IMR-90 (cell line): ENCODE measurements at regions not wholly inside any gene's neighbourhood (a gene's known extent, or its start where the extent isn't known, plus 50 kb on each side); places are given as distances from the start of the nearest gene placed in this dataset.

Experiments used
- ATAC-seq: fragments of 200-7000 bp; cut with Tn5 transposase; 2 replicates; pipeline ENCODE4 v1.9.1; 2020; ENCODE audit warnings: low read depth, mild to moderate bottlenecking, moderate library complexity
- BruUV-seq: library from RNA; stranded (reverse); fragments of 400-500 nt; replicated peaks from 2 replicates; lab custom pipeline; 2021; lab: Mats Ljungman, UMichigan
- CTCF ChIA-PET: fragments of 300-600 bp; formaldehyde crosslinking; extraction: SDS; loops from one replicate; lab custom pipeline; 2021; ENCODE audit warnings: antibody characterized with exemption; lab: Yijun Ruan, JAX
- POLR2A ChIA-PET: fragments of 300-600 bp; sonication (Branson Sonifier 250); formaldehyde crosslinking; loops from one replicate; lab custom pipeline; 2022; ENCODE audit warnings: antibody characterized with exemption; ENCODE audit not compliant: unreplicated experiment; lab: Charles Lee
- DNase-seq: peaks from one replicate; pipeline ENCODE4 v3.0.0; 2013
- H2AFZ ChIP-seq: replicated peaks from 2 replicates; pipeline ENCODE3; 2013; ENCODE audit warnings: low read length, mild to moderate bottlenecking; ENCODE audit not compliant: poor library complexity
- H2AK5ac ChIP-seq: 2 replicates; pipeline ENCODE4 v1.6.1; 2013; ENCODE audit warnings: low read depth, low read length, inconsistent platforms
- H2AK9ac ChIP-seq: replicated peaks from 2 replicates; pipeline ENCODE3; 2013; ENCODE audit warnings: mild to moderate bottlenecking, low read depth, low read length, moderate library complexity; ENCODE audit not compliant: poor library complexity
- H2BK120ac ChIP-seq: 2 replicates; pipeline ENCODE4 v1.6.1; 2013; ENCODE audit warnings: low read depth, low read length, inconsistent platforms
- H2BK15ac ChIP-seq: 3 replicates; pipeline ENCODE4 v1.6.1; 2013; ENCODE audit warnings: low read depth, low read length, inconsistent platforms
- H2BK20ac ChIP-seq: 2 replicates; pipeline ENCODE4 v1.6.1; 2013; ENCODE audit warnings: low read depth, mild to moderate bottlenecking, inconsistent platforms, low read length, moderate library complexity
- H2BK5ac ChIP-seq: 2 replicates; pipeline ENCODE4 v1.6.1; 2013; ENCODE audit warnings: mild to moderate bottlenecking, low read depth, low read length, inconsistent platforms; ENCODE audit not compliant: poor library complexity, severe bottlenecking
- H3K14ac ChIP-seq: replicated peaks from 2 replicates; pipeline ENCODE4 v1.6.1; 2013; ENCODE audit warnings: low read depth, low read length, inconsistent platforms
- H3K18ac ChIP-seq: 2 replicates; pipeline ENCODE4 v1.6.1; 2013; ENCODE audit warnings: low read depth, low read length, control low read depth
- H3K23ac ChIP-seq: 2 replicates; pipeline ENCODE4 v1.6.1; 2013; ENCODE audit warnings: low read depth, low read length, inconsistent platforms
- H3K27ac ChIP-seq: 2 replicates; pipeline ENCODE4 v1.5.1; 2013; ENCODE audit warnings: mild to moderate bottlenecking, control low read depth, low read length; ENCODE audit not compliant: insufficient read depth
- H3K27me3 ChIP-seq: 2 replicates; pipeline ENCODE4 v1.6.1; 2013; ENCODE audit warnings: low read length; ENCODE audit not compliant: control insufficient read depth, insufficient read depth
- H3K36me3 ChIP-seq: 2 replicates; pipeline ENCODE4 v1.6.1; 2013; ENCODE audit warnings: low read length, mixed read lengths; ENCODE audit not compliant: control insufficient read depth, insufficient read depth
- H3K4ac ChIP-seq: 2 replicates; pipeline ENCODE4 v1.6.1; 2013; ENCODE audit warnings: low read depth, low read length, inconsistent platforms
- H3K4me1 ChIP-seq: 2 replicates; pipeline ENCODE4 v1.6.1; 2013; ENCODE audit warnings: low read length, mixed read lengths; ENCODE audit not compliant: control insufficient read depth, insufficient read depth
- H3K4me2 ChIP-seq: 2 replicates; pipeline ENCODE4 v1.6.1; 2013; ENCODE audit warnings: low read depth, mild to moderate bottlenecking, control low read depth, low read length, moderate library complexity
- H3K4me3 ChIP-seq: 2 replicates; pipeline ENCODE4 v1.5.1; 2013; ENCODE audit warnings: low read depth, mild to moderate bottlenecking, control low read depth, low read length, moderate library complexity; ENCODE audit not compliant: insufficient read depth
- H3K56ac ChIP-seq: 2 replicates; pipeline ENCODE4 v1.6.1; 2013; ENCODE audit warnings: low read length, inconsistent platforms; ENCODE audit not compliant: insufficient read depth; ENCODE audit errors: extremely low read depth
- H3K79me1 ChIP-seq, 2 experiments: 2 replicates each; pipeline ENCODE4 v1.6.1; 2013; ENCODE audit warnings: low read length in 2 of 2, inconsistent platforms in 1 of 2, low read depth in 1 of 2
- H3K9ac ChIP-seq: 2 replicates; pipeline ENCODE4 v1.6.1; 2013; ENCODE audit warnings: low read depth, low read length, control low read depth
- H3K9me1 ChIP-seq: 2 replicates; pipeline ENCODE4 v1.6.1; 2013; ENCODE audit warnings: low read length, inconsistent platforms; ENCODE audit not compliant: insufficient read depth
- H3K9me3 ChIP-seq: 2 replicates; pipeline ENCODE4 v1.6.1; 2013; ENCODE audit warnings: low read length; ENCODE audit not compliant: control insufficient read depth, insufficient read depth
- H4K20me1 ChIP-seq: 2 replicates; pipeline ENCODE4 v1.6.1; 2013; ENCODE audit warnings: low read length, inconsistent platforms; ENCODE audit not compliant: insufficient read depth
- H4K5ac ChIP-seq: 2 replicates; pipeline ENCODE4 v1.6.1; 2013; ENCODE audit warnings: mild to moderate bottlenecking, low read depth, low read length, control low read depth
- H4K8ac ChIP-seq, 2 experiments: 2 replicates each; pipeline ENCODE4 v1.6.1; 2013; ENCODE audit warnings: low read depth in 2 of 2, low read length in 2 of 2, control low read depth in 1 of 2, inconsistent platforms in 1 of 2
- H4K91ac ChIP-seq: 2 replicates; pipeline ENCODE4 v1.6.1; 2013; ENCODE audit warnings: low read depth, low read length, inconsistent platforms; ENCODE audit not compliant: insufficient read depth
- BHLHE40 ChIP-seq: fragments of 150-350 bp; IDR thresholded peaks from 2 replicates; pipeline ENCODE4 v1.6.1; 2016; ENCODE audit warnings: mild to moderate bottlenecking, low read depth, low read length
- MAZ ChIP-seq: IDR thresholded peaks from 2 replicates; pipeline ENCODE4 v1.6.1; 2012; ENCODE audit warnings: low read depth, mild to moderate bottlenecking, low read length, improper control_type of control experiment, moderate library complexity, borderline replicate concordance
- SMC3 ChIP-seq: fragments of 150-350 bp; IDR thresholded peaks from 2 replicates; pipeline ENCODE4 v1.6.1; 2016; ENCODE audit warnings: low read depth, mild to moderate bottlenecking, antibody characterized with exemption, low read length, moderate library complexity
- WGBS, 2 experiments: methylation state at CpG; one replicate each; pipeline versions ENCODE4 v1.1.5 to v1.1.7; 2013; ENCODE audit warnings: missing lambda C conversion rate in 2 of 2; ENCODE audit not compliant: insufficient read length in 1 of 2; ENCODE audit errors: extremely low coverage in 2 of 2; 5-methylcytosine and 5-hydroxymethylcytosine counted together
- dilution Hi-C: fragments of 300-500 bp; cut with HindIII; formaldehyde crosslinking; loops from one replicate; pipeline ENCODE4 v1.14.3; 2018; ENCODE audit warnings: low sequenced_read_pairs; ENCODE audit not compliant: unreplicated experiment
- in situ Hi-C: fragments of 300-500 bp; cut with MboI; formaldehyde crosslinking; loops from 3 replicates; pipeline ENCODE4 v1.14.3; 2019; ENCODE audit warnings: low sequenced_read_pairs, inconsistent platforms, mixed read lengths
- intact Hi-C: fragments of 100-400 bp; cut with micrococcal nuclease; formaldehyde crosslinking; loops from 2 replicates; pipeline ENCODE4 v1.10.0; 2022
- TF ChIP-seq, protein P1 (sequence below): fragments of 150-350 bp; IDR thresholded peaks from 2 replicates; pipeline ENCODE4 v1.6.1; 2017; ENCODE audit warnings: mild to moderate bottlenecking, antibody characterized with exemption, low read length, low read depth

- no CpG with 5 or more reads among the region's 4 CpGs for WGBS, 2 experiments
- H2BK15ac ChIP-seq = no peak overlapping the region
- no peak overlapping the region for H3K4me2 ChIP-seq
- no peak overlapping the region for H4K5ac ChIP-seq
- H2BK120ac ChIP-seq = no peak overlapping the region
- in situ Hi-C loops = no loop called here
- no peak overlapping the region for H3K4me3 ChIP-seq
- H3K23ac ChIP-seq = no peak overlapping the region
- H2AK9ac ChIP-seq = no peak overlapping the region
- H3K9me1 ChIP-seq = peaks cover 13% of the 10 kb centered on the region
- H2BK5ac ChIP-seq = peak overlapping the region; percentile 35
- no peak overlapping the region for H2BK20ac ChIP-seq
- CTCF ChIA-PET = no interaction called here
- no peaks in the 10 kb centered on the region for H3K9me3 ChIP-seq
- H3K9ac ChIP-seq = no peak overlapping the region
- ATAC-seq = no peak
- POLR2A ChIA-PET = interaction anchor here (0.7 kb wide), 1 partner anchor 96 kb away, joined by 4 read pairs; no protein-coding TSS in a partner anchor
- peaks cover 29% of the 10 kb centered on the region for H3K4me1 ChIP-seq
- no peak overlapping the region for H3K14ac ChIP-seq
- TF ChIP-seq MAZ = no peak
- TF ChIP-seq SMC3 = no peak
- TF ChIP-seq, protein P1, sequence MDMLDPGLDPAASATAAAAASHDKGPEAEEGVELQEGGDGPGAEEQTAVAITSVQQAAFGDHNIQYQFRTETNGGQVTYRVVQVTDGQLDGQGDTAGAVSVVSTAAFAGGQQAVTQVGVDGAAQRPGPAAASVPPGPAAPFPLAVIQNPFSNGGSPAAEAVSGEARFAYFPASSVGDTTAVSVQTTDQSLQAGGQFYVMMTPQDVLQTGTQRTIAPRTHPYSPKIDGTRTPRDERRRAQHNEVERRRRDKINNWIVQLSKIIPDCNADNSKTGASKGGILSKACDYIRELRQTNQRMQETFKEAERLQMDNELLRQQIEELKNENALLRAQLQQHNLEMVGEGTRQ = no peak
- TF ChIP-seq BHLHE40 = no peak
- no peak overlapping the region for H3K18ac ChIP-seq
- no peak overlapping the region for H3K56ac ChIP-seq
- H3K79me1 ChIP-seq = peaks cover 5 to 65% of the 10 kb centered on the region in 2 experiments; a peak in 2 of 4 replicates
- H4K20me1 ChIP-seq = peaks cover 23% of the 10 kb centered on the region
- no peaks in the 10 kb centered on the region for H3K27me3 ChIP-seq
- H4K8ac ChIP-seq = no peak overlapping the region
- H3K27ac ChIP-seq = no peak overlapping the region
- H3K4ac ChIP-seq = no peak overlapping the region
- dilution Hi-C loops = no loop called here
- DNase-seq = peak; percentile 38
- no peak overlapping the region for H4K91ac ChIP-seq
- no peaks in the 10 kb centered on the region for H3K36me3 ChIP-seq
- no TSS peak for BruUV-seq
- intact Hi-C loops = no loop called here
- no peak overlapping the region for H2AK5ac ChIP-seq
- no peak overlapping the region for H2AFZ ChIP-seq
Measured at GRCh38 chr6:56752534-56752933, 109.8 kb upstream of the DST start.
